Activated T-cell treated with anti-CD3 and anti-CD28 coated beads for 24 hours (primary cell): ENCODE measurements at regions not wholly inside any gene's neighbourhood (a gene's known extent, or its start where the extent isn't known, plus 50 kb on each side); places are given as distances from the start of the nearest gene placed in this dataset.

ENCODE experiments used
- DNase-seq: peaks from one replicate; pipeline ENCODE4 v3.0.0-alpha.2; 2020; ENCODE audit warnings: low read depth

DNA sequence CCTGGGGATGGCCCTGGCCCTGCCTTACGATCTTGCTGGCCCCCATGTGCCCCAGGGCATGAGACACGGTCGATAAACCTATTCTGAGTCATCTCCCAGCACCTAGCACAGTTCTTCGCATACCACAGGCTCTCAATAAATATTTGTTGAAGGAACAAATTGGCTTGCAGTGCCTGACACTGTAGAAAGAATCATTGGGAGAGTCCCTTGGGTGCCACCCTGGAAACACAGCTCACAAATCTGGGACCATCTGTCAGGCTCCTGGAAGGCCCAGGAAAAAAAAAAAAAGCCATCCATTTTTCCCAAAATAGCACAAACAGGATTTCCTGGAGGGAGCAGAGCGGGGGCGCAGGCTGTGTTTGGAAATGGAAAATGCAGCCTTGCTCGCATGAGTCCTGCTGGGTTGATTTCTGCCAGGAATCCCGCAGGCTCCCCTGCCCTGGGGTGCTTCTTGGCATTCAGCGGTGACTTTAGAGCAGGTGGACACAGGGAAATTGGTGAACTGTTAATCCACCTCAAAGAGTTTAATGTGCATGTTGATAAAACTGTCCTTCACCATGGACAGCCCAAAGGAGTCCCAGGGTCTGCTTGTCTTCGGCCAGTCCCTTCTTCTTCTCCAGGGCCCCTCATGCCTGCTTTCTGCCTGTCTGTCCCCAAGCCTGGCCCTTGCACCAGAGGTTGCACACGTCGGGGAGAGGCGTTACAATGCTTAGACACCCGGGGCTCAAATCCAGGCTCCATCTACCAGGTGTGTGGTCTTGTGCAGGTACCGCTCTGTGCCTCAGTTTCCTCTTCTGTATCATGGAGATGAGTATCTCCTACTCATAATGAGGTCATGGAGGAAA is 106.1 kb upstream of the RFLNA start:
- DNase-seq, result no peak

DNA sequence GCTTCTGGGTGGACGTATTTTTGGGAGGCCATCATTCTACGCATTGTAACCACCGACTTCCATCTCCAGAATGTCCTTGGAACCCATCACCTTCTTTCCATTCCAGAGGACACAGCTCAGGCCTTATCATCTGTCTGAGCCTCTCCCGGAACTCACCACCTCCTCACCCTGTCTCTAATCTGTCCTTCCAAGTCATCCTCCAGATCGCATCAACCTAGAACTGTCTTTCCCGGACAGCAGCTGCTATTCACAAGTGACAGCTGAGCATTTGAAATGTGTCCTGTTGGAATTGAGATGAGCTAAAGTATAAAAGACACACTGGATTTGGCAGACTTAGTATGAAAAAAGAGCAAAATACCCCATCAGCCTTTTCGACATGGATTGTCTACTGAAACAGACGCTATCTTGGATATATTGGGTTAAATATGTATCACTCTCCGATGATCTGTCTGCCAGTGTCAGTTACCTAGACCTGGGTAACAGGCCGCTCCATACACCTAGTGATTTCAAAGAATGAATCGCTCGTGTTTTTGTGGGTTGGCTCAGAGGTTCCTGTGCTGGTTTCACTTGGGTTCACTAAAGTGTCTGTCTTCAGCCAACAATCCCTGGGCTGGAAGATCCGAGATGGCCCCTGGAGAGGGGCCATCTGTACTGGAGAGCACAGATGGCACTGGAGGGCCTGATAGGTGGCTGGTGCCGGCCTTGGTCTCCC is 104.4 kb upstream of the RFLNA start:
- no peak for DNase-seq

DNA sequence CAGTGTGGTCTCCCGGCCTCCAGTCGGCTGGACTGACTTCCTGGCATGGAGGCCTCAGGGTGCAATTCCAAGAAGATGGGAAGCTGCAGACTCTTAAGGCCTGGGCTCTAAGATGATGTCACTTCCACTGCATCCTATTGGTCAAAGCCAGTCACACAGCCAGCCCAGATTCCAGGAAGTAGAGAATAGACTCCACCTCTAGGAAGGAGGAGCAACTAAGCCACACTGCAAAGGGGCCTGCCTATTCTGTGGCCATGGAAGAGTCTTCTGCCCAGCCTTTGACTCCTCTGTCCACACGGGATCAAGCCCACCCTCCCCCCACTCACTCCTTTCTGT is 103.9 kb upstream of the RFLNA start:
- no peak for DNase-seq

DNA sequence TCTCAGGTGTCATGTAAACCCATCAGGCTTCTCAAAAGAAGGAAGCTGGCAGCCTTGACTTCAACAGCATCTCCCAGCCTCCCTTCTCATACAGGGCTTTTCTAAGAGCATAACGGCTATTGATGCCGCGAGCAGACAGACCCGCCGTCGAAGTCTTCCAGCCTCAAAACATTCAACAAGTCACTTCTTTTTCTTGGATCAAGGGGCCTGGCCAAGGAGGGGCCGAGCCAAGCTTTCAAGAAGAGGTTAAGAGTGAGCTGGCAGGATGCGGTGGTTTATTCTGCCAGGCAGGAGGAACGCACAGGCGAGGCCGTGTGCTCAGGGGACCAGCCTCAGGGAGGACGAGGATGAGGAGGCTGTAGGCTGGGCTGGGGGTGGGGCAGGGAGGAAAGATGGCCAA is 102.9 kb upstream of the RFLNA start:
- DNase-seq, result no peak

DNA sequence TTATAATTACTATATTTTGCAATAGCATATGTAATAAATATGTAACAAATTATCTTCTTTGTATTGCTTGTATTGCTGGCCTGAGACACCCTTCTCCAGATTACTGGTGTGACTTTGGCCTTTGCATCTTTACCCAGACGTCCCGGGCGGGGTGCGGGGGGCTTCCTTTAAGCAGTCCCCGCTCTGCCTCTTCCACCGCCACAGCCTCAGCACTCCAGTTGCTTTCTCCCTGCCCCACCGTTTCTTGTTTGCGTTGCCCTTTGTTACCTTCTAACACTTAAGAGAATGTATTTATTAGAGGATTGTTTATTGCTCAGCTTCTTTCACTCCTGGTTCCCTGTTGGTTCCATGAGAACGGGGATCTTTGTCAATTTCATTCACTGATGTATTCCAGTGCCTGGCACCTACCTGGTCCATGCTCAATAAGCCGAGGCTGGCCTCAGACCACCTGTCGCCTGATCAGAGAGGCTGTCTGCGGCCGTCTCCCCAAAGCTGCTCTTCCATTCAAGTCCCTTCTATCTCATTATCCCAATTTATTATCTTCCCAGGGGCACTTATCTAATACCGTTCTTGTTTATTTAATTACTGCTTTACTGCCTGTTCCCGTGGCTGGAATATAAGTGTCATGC is 100.5 kb upstream of the RFLNA start:
- no peak for DNase-seq

DNA sequence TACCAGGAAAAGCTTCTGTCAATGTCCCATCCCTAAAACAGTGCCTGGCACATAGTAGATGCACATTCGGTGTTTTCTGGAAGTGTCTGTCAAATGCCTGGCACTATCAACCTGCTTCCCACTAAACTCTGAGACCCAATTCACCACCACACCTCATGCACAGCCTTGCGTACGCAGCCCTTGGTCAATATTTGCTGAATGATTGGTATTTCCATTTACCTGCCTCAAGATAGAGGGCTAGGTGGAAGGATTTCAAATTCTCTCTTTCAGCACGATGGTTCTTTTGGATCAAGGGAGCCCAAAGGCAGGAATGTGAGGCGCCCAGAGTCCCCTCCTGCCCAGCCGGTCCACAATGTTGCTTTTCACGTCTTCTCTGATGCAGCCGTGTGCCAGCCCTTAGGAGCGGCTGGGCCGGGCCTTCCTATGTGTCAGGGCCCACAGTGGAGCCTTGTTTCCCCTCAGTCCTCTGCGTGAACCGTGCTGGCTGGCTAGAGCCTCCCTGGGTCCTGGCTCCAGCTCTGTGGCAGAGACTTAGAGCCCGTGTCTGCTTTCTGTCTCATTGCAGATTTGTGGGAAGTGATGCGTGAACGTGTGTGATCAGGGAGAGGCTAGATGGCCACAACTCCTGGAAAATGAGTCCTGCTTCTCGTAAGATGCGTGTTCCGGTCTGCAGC is 99.9 kb upstream of the RFLNA start:
- DNase-seq, result no peak

DNA sequence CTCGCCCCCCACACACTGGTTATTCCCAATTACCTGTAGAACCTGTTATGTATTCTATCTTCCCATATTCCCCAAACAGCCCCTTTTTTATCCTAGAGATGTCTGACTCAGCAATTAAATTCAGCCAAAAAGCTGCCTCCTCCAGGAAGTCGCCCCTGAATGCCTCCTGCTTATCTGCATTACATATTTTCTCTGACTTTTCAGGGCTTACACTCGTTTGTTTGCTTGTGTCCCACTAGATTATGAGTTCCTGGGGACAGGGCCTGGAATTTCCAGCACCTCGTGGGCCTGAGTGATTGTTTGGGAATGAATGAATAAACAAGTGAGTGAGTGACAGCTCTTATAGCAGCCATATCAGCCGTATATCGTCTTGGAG is 99.3 kb upstream of the RFLNA start:
- DNase-seq, result no peak

DNA sequence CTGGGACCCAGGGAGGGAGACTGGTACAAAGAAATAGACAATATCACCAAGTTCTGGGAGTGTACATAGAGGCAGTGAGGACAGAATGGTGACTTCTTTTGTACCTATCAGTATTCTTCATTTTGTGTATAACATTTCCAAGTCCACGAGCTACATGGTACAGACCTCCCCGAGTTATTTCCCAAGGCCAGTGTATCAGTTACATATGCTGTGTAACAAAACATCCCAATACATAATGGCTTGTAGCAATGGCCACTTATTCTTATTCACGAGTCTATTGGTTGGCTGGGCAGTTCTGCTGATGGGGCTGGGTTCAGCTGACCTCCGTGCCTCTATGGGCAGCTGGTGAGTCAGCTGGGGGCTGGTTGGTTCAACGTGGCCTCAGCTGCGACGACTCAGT is 98.7 kb upstream of the RFLNA start:
- no peak for DNase-seq

DNA sequence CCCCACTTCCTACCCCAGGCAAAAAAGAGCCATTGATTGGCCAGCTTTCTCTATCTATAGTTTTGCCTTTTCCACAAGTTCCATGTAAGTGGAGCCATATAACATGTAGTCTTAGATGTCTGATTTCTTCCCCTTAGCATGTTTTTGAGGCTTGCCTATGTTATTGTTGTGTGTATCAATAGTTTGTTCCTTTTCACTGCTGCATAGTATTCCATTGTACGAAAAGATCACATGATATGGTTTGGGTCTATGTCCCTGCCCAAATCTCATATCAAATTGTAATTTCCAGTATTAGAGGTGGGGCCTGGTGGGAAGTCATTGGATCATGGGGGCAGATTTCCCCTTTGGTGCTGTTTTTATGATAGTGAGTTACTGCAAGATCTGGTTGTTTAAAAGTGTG is 93.6 kb upstream of the RFLNA start:
- DNase-seq, result no peak

DNA sequence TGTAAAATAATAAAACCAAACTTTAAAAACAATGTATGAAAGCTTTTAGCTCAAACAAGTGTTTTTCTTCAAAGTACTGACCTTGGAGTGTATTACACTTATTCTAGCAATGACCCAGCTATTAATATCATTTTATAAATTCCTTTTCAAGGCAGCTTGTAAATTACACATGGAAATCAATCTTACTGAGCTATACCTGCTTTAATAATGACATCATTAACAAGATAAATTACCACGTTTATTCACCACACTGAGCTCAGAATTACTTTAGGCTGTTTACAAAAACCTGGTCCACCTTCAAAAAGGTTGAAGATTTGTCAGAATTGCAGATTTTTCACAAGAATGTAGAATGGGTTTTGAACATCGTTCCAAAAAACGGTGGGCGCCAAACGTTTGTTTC is 91.7 kb upstream of the RFLNA start:
- DNase-seq, result no peak

DNA sequence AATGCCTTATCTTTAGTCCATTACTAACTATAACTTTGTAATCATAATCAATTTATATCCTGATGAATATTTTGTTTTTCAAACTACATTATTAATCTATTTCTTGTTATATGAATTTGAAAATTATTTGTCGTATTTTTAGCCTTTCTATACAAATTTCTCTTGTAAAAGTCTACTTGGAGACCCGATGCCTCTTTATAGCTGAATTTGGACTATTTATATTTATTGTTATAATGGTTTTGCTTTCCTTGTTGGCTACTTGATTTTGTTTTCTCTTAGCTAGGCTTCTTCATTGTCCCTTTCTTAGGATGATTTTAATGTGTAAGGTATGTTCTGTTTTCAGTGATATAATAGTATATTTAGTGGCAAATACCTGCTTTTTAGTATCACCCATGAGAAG is 89.5 kb upstream of the RFLNA start:
- DNase-seq, result no peak

DNA sequence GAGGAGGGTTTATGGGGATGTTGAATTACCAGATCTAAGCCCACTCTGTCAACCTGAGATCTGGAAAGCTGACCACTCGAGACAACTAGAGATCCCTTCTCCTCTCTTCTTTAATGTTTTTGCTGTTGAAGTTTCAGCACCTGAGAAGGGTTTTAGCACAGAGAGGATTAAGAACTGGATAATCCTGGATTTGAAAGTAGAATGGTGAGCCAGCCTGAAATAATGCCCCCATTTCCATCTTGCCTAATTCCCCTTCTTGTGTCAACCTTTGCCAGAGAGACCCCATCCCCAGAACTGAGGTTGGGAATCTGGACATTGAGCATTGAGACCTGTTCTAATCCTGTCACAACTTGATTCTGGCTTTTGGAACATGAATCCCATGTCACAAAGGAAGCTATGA is 87.8 kb upstream of the RFLNA start:
- no peak for DNase-seq

DNA sequence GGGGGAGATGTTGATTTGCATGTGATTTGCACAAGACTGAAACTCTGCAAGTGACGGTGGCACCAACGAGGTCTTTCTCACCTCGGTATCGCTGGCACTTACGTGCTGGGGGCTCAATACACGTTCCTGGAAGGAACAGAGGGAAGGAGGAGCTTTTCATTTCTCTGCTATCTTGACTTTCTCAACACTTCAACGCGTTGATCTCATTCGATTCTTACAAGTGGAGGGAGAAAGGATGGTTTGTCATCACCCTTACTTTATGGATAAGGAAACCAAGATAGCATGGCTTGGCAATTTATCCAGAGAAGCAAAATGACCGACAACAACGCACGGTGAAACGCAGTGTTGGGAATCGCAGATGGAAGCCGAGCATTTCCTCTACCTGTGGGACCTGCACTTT is 87.3 kb upstream of the RFLNA start:
- DNase-seq, result no peak

DNA sequence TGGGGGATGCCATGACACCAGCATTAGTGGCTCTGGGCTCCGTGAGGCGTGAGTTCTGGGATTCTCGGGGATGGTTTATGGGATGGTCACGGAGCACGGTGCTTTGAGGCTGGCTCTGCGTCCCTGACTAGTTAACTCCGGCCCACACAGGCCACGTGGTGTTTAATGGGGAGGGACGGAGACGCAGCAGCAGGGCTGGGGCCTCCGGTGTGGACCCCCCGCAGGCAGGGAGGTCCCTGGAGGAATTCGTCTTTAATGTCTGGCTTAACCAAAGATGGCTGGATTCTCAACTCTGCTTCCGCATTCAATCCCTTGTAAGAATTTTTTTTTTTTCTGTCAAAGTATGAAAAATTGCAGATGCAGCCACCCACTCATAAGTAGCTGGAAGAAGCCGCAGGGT is 86.4 kb upstream of the RFLNA start:
- DNase-seq, result no peak

DNA sequence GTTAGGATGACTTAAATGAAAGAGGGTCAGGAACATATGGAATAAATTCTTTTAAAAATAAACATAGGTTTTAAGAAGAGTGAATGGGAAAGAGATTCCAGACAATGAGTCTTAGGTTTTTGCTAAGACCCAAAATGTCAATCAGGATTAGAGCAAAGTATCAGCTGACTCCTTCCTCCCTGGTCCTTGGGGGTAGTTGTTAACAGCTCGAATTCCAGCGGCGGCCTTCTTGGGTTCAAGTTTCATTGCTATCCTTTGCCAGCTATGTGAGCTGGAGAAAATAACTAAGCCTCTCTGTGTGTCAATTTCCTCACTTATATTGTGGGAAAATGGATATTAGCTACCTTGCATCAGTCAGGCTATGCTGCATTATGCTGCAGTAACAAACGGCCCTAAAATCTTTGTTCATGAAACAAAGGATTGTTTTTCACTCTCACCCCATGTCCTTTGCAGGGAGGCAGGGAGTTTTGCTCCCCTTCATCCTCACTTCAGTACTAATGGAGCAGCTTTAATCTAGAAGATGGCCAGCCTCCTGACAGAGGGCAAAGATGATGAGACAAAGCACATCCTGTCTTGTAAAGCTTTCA is 83.8 kb upstream of the RFLNA start:
- DNase-seq, result no peak

DNA sequence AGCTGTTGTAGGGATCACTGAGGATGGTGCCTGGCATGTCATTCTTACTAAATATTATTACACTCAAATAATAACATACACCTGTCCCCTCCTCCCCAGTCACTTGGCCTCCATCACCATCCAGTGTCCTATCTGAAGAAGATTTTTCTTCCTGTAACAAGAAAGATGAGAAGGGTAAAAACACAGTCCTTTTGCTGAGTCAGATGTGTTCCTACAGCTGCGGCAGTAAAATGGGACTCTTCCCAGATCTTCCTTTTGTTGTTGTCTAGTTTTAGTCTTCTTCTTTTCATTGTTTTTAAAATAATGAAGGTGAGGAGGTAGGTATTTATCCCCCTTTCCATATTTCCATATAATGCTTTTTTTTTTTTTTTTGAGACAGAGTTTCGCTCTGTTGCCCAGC is 83.1 kb upstream of the RFLNA start:
- no peak for DNase-seq

DNA sequence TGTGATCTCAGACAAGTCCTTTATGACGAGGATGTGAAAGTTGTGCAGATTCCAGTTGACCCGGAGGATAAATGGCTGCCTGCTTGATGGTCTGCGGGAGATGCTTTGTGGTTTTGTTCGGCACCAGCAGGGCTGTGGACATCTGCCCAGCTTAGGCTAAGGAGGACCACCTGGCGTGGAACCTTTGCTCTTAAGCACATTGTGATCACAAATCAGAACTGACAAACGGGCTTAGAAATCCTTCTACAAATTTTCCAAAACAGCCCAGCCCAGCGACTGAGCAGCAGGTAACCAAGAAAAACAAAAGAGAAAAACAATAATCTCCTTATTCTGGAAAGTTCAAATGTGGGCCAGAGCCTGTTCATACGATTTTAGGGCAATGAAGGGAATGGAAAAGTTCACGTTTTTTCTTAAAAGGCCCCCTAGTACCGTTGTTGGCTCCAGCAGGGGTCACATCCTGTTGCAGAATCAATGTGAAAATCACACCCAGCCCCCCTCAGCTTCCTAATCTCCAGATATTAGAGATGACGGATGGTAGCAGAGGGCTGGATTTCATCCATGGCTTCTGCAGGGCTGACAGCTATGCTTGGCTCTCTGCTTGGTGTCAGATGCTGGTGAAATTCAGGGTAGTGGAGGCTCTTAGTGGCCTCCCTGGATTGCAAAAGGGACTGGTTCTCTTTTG is 81.1 kb upstream of the RFLNA start:
- DNase-seq, result no peak

DNA sequence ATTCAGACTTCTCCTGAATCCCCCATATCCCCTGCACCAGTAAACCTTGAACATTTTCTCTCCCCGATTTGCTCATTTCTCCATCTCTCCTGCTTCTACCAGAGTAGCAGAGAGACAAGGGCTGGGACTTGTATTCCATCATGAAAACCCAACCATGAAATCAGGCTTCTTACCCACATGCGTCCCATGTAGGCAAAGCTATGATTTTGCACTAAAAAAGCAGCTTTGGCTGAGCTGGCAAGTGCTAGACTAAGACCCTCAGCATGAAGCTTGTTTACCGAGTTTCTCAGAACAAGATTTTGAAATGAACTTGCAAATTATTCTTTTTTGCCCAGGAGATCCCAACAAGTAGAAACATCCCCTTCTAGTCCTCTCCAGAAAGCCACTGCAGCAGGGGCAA is 80.3 kb upstream of the RFLNA start:
- DNase-seq, result no peak

DNA sequence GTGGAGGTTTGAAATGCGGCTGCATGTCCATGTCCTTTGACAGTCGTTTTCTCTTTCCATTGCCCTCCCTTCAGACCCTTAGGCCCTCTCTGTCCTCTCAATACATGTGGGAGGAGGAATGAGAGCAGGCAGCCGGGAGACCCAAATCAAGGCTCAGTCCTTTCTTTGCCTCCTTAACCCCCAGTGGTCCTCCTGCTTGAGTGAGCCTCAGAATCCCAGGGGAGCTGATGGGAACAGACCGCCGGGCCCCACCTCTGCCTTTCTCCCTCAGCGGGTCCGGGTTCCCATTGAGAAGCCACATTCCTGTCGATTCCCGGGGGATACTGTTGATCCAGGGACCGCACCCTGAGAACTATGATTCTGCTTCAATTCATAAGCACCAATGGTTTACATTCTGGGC is 77.9 kb upstream of the RFLNA start:
- no peak for DNase-seq

DNA sequence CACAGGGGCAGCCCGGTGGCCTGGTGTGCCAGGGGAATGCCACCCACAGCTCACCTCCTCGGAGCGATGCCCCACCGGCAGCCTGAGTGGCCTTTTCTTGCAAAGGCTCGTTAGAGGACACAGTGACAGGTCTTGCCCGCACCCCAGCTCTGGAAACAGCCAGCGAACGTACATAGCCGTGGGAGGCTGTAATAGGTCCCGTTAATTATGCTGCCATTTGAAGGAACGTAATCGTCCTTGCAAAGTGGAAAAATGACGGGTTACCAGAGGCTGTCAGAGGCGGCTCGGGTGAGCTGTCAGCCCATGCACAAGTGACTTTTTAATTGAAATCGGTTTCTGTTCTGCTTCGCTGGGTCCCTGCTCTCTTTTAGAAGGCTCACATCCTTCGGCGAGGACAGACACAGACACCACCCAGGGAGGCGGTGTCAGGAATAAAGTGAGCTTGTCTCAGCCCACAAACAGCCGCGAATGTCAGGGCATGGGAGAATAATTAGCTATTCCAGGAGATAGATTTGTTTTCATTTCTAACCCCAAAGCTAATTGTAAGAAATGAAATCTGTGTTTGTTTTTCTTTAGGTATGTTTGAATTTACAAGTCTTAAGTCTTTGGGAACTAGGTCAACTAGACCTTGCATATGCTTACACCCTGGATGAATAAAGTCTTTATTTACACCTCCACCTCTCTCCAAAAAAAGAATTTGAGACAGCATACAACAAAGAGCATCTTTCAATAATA is 77.2 kb upstream of the RFLNA start:
- no peak for DNase-seq

DNA sequence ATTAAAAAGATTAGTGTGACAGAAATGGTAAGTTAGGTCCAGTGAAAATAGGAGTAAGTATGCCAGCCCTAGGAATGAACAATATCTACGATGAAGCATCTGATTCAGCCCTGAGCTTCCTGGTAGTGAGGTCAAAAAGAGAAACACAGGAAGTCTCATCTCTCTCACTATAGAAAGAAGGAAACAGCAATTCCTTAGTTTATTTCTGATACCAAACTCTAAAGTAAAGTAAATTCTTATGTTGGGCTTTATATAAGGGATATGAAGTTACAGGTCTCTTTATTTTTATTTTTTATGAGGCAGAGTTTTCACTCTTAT is 76.7 kb upstream of the RFLNA start:
- no peak for DNase-seq
